ENCODE measurements at regions not wholly inside any gene's neighbourhood (a gene's known extent, or its start where the extent isn't known, plus 50 kb on each side); places are given as distances from the start of the nearest gene placed in this dataset.

- TF ChIP-seq, protein P1, sequence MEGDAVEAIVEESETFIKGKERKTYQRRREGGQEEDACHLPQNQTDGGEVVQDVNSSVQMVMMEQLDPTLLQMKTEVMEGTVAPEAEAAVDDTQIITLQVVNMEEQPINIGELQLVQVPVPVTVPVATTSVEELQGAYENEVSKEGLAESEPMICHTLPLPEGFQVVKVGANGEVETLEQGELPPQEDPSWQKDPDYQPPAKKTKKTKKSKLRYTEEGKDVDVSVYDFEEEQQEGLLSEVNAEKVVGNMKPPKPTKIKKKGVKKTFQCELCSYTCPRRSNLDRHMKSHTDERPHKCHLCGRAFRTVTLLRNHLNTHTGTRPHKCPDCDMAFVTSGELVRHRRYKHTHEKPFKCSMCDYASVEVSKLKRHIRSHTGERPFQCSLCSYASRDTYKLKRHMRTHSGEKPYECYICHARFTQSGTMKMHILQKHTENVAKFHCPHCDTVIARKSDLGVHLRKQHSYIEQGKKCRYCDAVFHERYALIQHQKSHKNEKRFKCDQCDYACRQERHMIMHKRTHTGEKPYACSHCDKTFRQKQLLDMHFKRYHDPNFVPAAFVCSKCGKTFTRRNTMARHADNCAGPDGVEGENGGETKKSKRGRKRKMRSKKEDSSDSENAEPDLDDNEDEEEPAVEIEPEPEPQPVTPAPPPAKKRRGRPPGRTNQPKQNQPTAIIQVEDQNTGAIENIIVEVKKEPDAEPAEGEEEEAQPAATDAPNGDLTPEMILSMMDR (IDR thresholded peaks at IDR 0.05; ENCODE audit: low read length), result no peak
- TF ChIP-seq EZH2 (IDR thresholded peaks at IDR 0.05; ENCODE audit: borderline replicate concordance, low read length), result no peak
Observed at GRCh38 chr5:8093669-8094068, 224.7 kb downstream of the MTRR start.

All from OCI-LY1 (cell line).